SK-N-SH (cell line): ENCODE measurements at regions not wholly inside any gene's neighbourhood (a gene's known extent, or its start where the extent isn't known, plus 50 kb on each side); places are given as distances from the start of the nearest gene placed in this dataset.

Experiments
- CTCF ChIA-PET: fragments of 300-600, 350-600 bp; formaldehyde crosslinking; extraction: SDS; loops from one replicate; lab custom pipeline; 2021; lab: Yijun Ruan, JAX
- POLR2A ChIA-PET: fragments of 350-600 bp; sonication (Branson Sonifier 250); formaldehyde crosslinking; extraction: SDS; loops from one replicate; lab custom pipeline; 2020; ENCODE audit warnings: antibody characterized with exemption, inconsistent platforms; lab: Yijun Ruan, JAX
- DNase-seq: peaks from one replicate; pipeline ENCODE4 v3.0.0; 2012
- H2AFZ ChIP-seq: fragments of 200-600 bp; sonication (generic); 2 replicates; pipeline ENCODE4 v1.8.1; 2016; ENCODE audit warnings: antibody characterized with exemption, mild to moderate bottlenecking, low read depth
- H3F3A ChIP-seq: fragments of 200-600 bp; sonication (generic); replicated peaks from 2 replicates; pipeline ENCODE3; 2016; ENCODE audit warnings: antibody characterized with exemption, mild to moderate bottlenecking; ENCODE audit not compliant: insufficient read depth
- H3K27ac ChIP-seq, 2 experiments: fragments of 200-500 bp in 1 of 2; fragments of 200-600 bp in 1 of 2; sonication (Bioruptor generic) in 1 of 2; sonication (generic), shearing (Covaris generic) in 1 of 2; 2 replicates each; pipeline versions ENCODE4 v1.5.1 to v1.6.1; 2014 to 2016; ENCODE audit warnings: low read depth in 2 of 2, inconsistent platforms in 1 of 2, low read length in 1 of 2, mild to moderate bottlenecking in 1 of 2, mixed read lengths in 1 of 2
- H3K27me3 ChIP-seq: fragments of 200-600 bp; sonication (generic), shearing (Covaris generic); 2 replicates; pipeline ENCODE4 v1.6.1; 2016; ENCODE audit warnings: mixed run types; ENCODE audit not compliant: insufficient read depth
- H3K36me3 ChIP-seq, 2 experiments: fragments of 200-500 bp in 1 of 2; fragments of 200-600 bp in 1 of 2; sonication (Bioruptor generic) in 1 of 2; sonication (generic) in 1 of 2; replicated peaks in 1 of 2; 2 replicates each; pipeline versions ENCODE3 to v1.5.1; 2014 to 2016; ENCODE audit warnings: low read length in 1 of 2, mild to moderate bottlenecking in 1 of 2; ENCODE audit not compliant: insufficient read depth in 2 of 2, control insufficient read depth in 1 of 2
- H3K4me1 ChIP-seq, 2 experiments: fragments of 200-500 bp in 1 of 2; fragments of 200-600 bp in 1 of 2; sonication (Bioruptor generic) in 1 of 2; sonication (generic), shearing (Covaris generic) in 1 of 2; 2 replicates each; pipeline versions ENCODE4 v1.5.1 to v1.6.1; 2014 to 2016; ENCODE audit warnings: low read depth in 1 of 2, low read length in 1 of 2, mixed run types in 1 of 2; ENCODE audit not compliant: insufficient read depth in 2 of 2, control insufficient read depth in 1 of 2
- H3K4me2 ChIP-seq: fragments of 200-600 bp; sonication (generic), shearing (Covaris generic); 2 replicates; pipeline ENCODE4 v1.6.1; 2017; ENCODE audit warnings: mixed run types
- H3K4me3 ChIP-seq, 2 experiments: fragments of 200-500 bp in 1 of 2; fragments of 200-600 bp in 1 of 2; sonication (Bioruptor generic) in 1 of 2; sonication (generic), shearing (Covaris generic) in 1 of 2; 2 replicates each; pipeline versions ENCODE4 v1.5.1 to v1.8.1; 2014 to 2016; ENCODE audit warnings: low read depth in 2 of 2, inconsistent platforms in 1 of 2, low read length in 1 of 2, mild to moderate bottlenecking in 1 of 2, mixed read lengths in 1 of 2, moderate library complexity in 1 of 2
- H3K79me2 ChIP-seq: fragments of 200-600 bp; sonication (generic); 2 replicates; pipeline ENCODE4 v1.8.1; 2017; ENCODE audit warnings: mild to moderate bottlenecking; ENCODE audit not compliant: insufficient read depth
- H3K9ac ChIP-seq: fragments of 200-600 bp; sonication (generic); 2 replicates; pipeline ENCODE4 v1.6.1; 2017; ENCODE audit warnings: mixed run types
- H3K9me2 ChIP-seq: fragments of 200-600 bp; sonication (generic); 2 replicates; pipeline ENCODE4 v1.6.1; 2017; ENCODE audit warnings: mixed run types
- H3K9me3 ChIP-seq: fragments of 200-600 bp; sonication (generic); 2 replicates; pipeline ENCODE4 v1.6.1; 2017; ENCODE audit warnings: mixed run types, mild to moderate bottlenecking, moderate library complexity
- H4K20me1 ChIP-seq: fragments of 200-600 bp; sonication (generic); 2 replicates; pipeline ENCODE4 v1.6.1; 2017; ENCODE audit warnings: mild to moderate bottlenecking, mixed run types; ENCODE audit not compliant: insufficient read depth
- EP300 ChIP-seq, 2 experiments: IDR thresholded peaks; 2 replicates each; pipeline versions ENCODE4 v1.4.0 to v1.6.1; 2012; ENCODE audit warnings: borderline replicate concordance in 1 of 2, low read depth in 1 of 2, low read length in 1 of 2
- EZH2phosphoT487 ChIP-seq: fragments of 200-600 bp; sonication (generic); IDR thresholded peaks from 2 replicates; pipeline ENCODE4 v1.6.1; 2017; ENCODE audit warnings: low read depth, mixed run types, mild to moderate bottlenecking, antibody characterized with exemption, moderate library complexity, borderline replicate concordance
- FOXJ3 ChIP-seq: sonication (generic); formaldehyde crosslinking; IDR thresholded peaks from 2 replicates; pipeline ENCODE4 v1.5.1; 2020; ENCODE audit warnings: mild to moderate bottlenecking, missing genetic modification reagents
- GABPA ChIP-seq: IDR thresholded peaks from 2 replicates; pipeline ENCODE4 v1.4.0; 2012; ENCODE audit warnings: low read depth, mild to moderate bottlenecking
- IRF3 ChIP-seq: fragments of 150-350 bp; IDR thresholded peaks from 2 replicates; pipeline ENCODE4 v1.6.1; 2016; ENCODE audit warnings: mild to moderate bottlenecking, low read depth, low read length
- JUND ChIP-seq: IDR thresholded peaks from 2 replicates; pipeline ENCODE4 v1.4.0; 2012
- MAX ChIP-seq: IDR thresholded peaks from 2 replicates; pipeline ENCODE4 v1.4.0; 2012; ENCODE audit warnings: low read depth
- MEF2A ChIP-seq: IDR thresholded peaks from 2 replicates; pipeline ENCODE4 v1.4.0; 2012; ENCODE audit warnings: low read depth, borderline replicate concordance
- MXI1 ChIP-seq: IDR thresholded peaks from 2 replicates; pipeline ENCODE4 v1.6.1; 2012; ENCODE audit warnings: mild to moderate bottlenecking, low read depth, low read length, improper control_type of control experiment
- NFIC ChIP-seq: IDR thresholded peaks from 2 replicates; pipeline ENCODE4 v1.4.0; 2012; ENCODE audit warnings: borderline replicate concordance
- NRF1 ChIP-seq: IDR thresholded peaks from 2 replicates; pipeline ENCODE4 v1.6.1; 2012; ENCODE audit warnings: low read depth, mild to moderate bottlenecking, low read length
- PBX3 ChIP-seq: IDR thresholded peaks from 2 replicates; pipeline ENCODE4; 2012
- RCOR1 ChIP-seq: fragments of 150-350 bp; IDR thresholded peaks from 2 replicates; pipeline ENCODE4 v1.6.1; 2017; ENCODE audit warnings: antibody characterized with exemption, low read length
- REST ChIP-seq: IDR thresholded peaks from 2 replicates; pipeline ENCODE4 v1.6.1; 2012; ENCODE audit warnings: mild to moderate bottlenecking, low read depth, low read length, moderate library complexity
- RXRA ChIP-seq: IDR thresholded peaks from 2 replicates; pipeline ENCODE4 v1.4.0; 2012; ENCODE audit warnings: low read depth, mild to moderate bottlenecking, borderline replicate concordance
- SIN3A ChIP-seq: IDR thresholded peaks from 2 replicates; pipeline ENCODE4 v1.6.1; 2012; ENCODE audit warnings: low read depth, mild to moderate bottlenecking, low read length, moderate library complexity, borderline replicate concordance
- TAF1 ChIP-seq: IDR thresholded peaks from 2 replicates; pipeline ENCODE4 v1.6.1; 2012; ENCODE audit warnings: low read depth, mild to moderate bottlenecking, low read length, moderate library complexity, borderline replicate concordance
- TCF12 ChIP-seq: IDR thresholded peaks from 2 replicates; pipeline ENCODE4 v1.4.0; 2012
- TEAD4 ChIP-seq: IDR thresholded peaks from 2 replicates; pipeline ENCODE4 v1.4.0; 2012; ENCODE audit warnings: mild to moderate bottlenecking, borderline replicate concordance; ENCODE audit not compliant: insufficient read depth
- USF1 ChIP-seq: IDR thresholded peaks from 2 replicates; pipeline ENCODE4 v1.4.0; 2012; ENCODE audit warnings: low read depth, borderline replicate concordance
- WGBS: methylation state at CpG from one replicate; pipeline ENCODE4 v1.1.6; 2017; ENCODE audit warnings: low lambda C conversion rate; 5-methylcytosine and 5-hydroxymethylcytosine counted together

- TF ChIP-seq PBX3 (peak; percentile 94), NRF1 (no peak), TAF1 (peak; percentile 42; the same call in 1 of the 2 replicates), GABPA (no peak), MXI1 (no peak), NFIC (peak; percentile 84), TEAD4 (peak; percentile 72; the same call in 1 of the 2 replicates), EP300 (IDR thresholded peaks at IDR 0.05; ENCODE audit: borderline replicate concordance in 1 of 2, low read depth in 1 of 2, low read length in 1 of 2) (peak; percentile 49 to 71; a peak in 3 of 4 replicates), RXRA (0 out of 2 replicates have a peak, but pooled peaks have one; percentile 34), RCOR1 (peak; percentile 82), USF1 (no peak)
These were observed 164.4 kb upstream of the LRIG3 start (continued) for GRCh38 chr12:59084511-59085375.

GRCh38 chr12:59082952-59083351, 162.6 kb upstream of the LRIG3 start:
- Histone ChIP-seq H3K4me1 (peaks cover 12 to 15% of the 10 kb centered on the region in 2 experiments; a peak in 3 of 4 replicates), H3K9me3 (no peaks in the 10 kb centered on the region), H4K20me1 (no peaks in the 10 kb centered on the region), H3K79me2 (no peaks in the 10 kb centered on the region), H2AFZ (no peak overlapping the region), H3K27ac (no peak overlapping the region), H3K9me2 (no peaks in the 10 kb centered on the region), H3K4me3 (no peak overlapping the region), H3K9ac (no peak overlapping the region), H3K27me3 (no peaks in the 10 kb centered on the region; the same call in 1 of the 2 replicates), H3F3A (no peaks in the 10 kb centered on the region), H3K36me3 (no peaks in the 10 kb centered on the region), H3K4me2 (no peak overlapping the region)
- ChIA-PET POLR2A (no interaction called here), CTCF (no interaction called here)
- 80% methylated on average over 3 of the region's 3 CpGs for WGBS
- DNase-seq = no peak
- no peak for TF ChIP-seq EZH2phosphoT487
- no peak for TF ChIP-seq NFIC
- TF ChIP-seq MAX = no peak
- no peak for TF ChIP-seq TCF12
- TF ChIP-seq MEF2A = no peak
- TF ChIP-seq FOXJ3 (CRISPR knock-in tag) = no peak
- TF ChIP-seq JUND = no peak
- TF ChIP-seq RCOR1 = no peak
- no peak for TF ChIP-seq PBX3
- no peak for TF ChIP-seq USF1
- no peak for TF ChIP-seq IRF3
- TF ChIP-seq REST = no peak
- no peak for TF ChIP-seq SIN3A
- TF ChIP-seq TAF1 = no peak
- TF ChIP-seq NRF1 = no peak
